NCI-H2171 treated with DMSO at 0.1 percent for 48 hours (cell line): ENCODE measurements at regions not wholly inside any gene's neighbourhood (a gene's known extent, or its start where the extent isn't known, plus 50 kb on each side); places are given as distances from the start of the nearest gene placed in this dataset.

Experiments used
- DNase-seq: peaks from one replicate; lab custom pipeline; 2025; lab: John Stamatoyannopoulos, UW

GRCh38 chr7:81648716-81649115 is 121.1 kb downstream of the HGF start:
- no peak for DNase-seq

GRCh38 chr7:81645435-81645834 is 124.4 kb downstream of the HGF start:
- DNase-seq: no peak

- DNase-seq: no peak
These were observed 128.0 kb downstream of the HGF start for GRCh38 chr7:81641873-81642272.

- DNase-seq: peak; percentile 24
These were observed 131.6 kb downstream of the HGF start for GRCh38 chr7:81638198-81638597.

- DNase-seq: no peak
These were observed 132.3 kb downstream of the HGF start for GRCh38 chr7:81637534-81637933.

GRCh38 chr7:81632418-81632817 is 137.4 kb downstream of the HGF start:
- no peak for DNase-seq

GRCh38 chr7:81630600-81630999 is 139.2 kb downstream of the HGF start:
- no peak for DNase-seq

GRCh38 chr7:81629702-81630101 is 140.1 kb downstream of the HGF start:
- DNase-seq: no peak

- DNase-seq: no peak
These were observed 140.9 kb downstream of the HGF start for GRCh38 chr7:81628951-81629350.

- DNase-seq: no peak
These were observed 142.1 kb downstream of the HGF start for GRCh38 chr7:81627536-81628287.

GRCh38 chr7:81626008-81626407 is 143.8 kb downstream of the HGF start:
- DNase-seq: no peak

- DNase-seq: no peak
These were observed 144.9 kb downstream of the HGF start for GRCh38 chr7:81624650-81625631.

- no peak for DNase-seq
These were observed 145.7 kb downstream of the HGF start for GRCh38 chr7:81624021-81624592.

GRCh38 chr7:81623251-81623855 is 146.5 kb downstream of the HGF start:
- no peak for DNase-seq

- no peak for DNase-seq
These were observed 148.0 kb downstream of the HGF start for GRCh38 chr7:81621893-81622292.

- DNase-seq: no peak
These were observed 151.3 kb downstream of the HGF start for GRCh38 chr7:81618396-81619014.

- DNase-seq: no peak
These were observed 152.9 kb downstream of the HGF start for GRCh38 chr7:81616951-81617350.

GRCh38 chr7:81611805-81612204 is 158.0 kb downstream of the HGF start:
- DNase-seq: no peak

- DNase-seq: no peak
These were observed 158.8 kb downstream of the HGF start for GRCh38 chr7:81611040-81611439.

- no peak for DNase-seq
These were observed 161.0 kb downstream of the HGF start for GRCh38 chr7:81608748-81609382.

- DNase-seq: no peak
These were observed 161.9 kb downstream of the HGF start for GRCh38 chr7:81607987-81608386.
